ENCODE measurements at regions not wholly inside any gene's neighbourhood (a gene's known extent, or its start where the extent isn't known, plus 50 kb on each side); places are given as distances from the start of the nearest gene placed in this dataset.

- Histone ChIP-seq H3K9ac (ENCODE audit: low read depth, low read length) (no peak overlapping the region), H2AK5ac (ENCODE audit: low read depth, low read length) (no peak overlapping the region), H2BK15ac (ENCODE audit: low read depth, low read length) (no peak overlapping the region), H3K4me1 (ENCODE audit: control insufficient read depth, insufficient read depth, low read length) (no peaks in the 10 kb centered on the region; the same call in 1 of the 2 replicates), H3K56ac (ENCODE audit: extremely low read depth, insufficient read depth, low read length) (no peak overlapping the region), H3K18ac (ENCODE audit: low read depth, low read length) (no peak overlapping the region), H3K9me1 (ENCODE audit: insufficient read depth, low read length) (no peaks in the 10 kb centered on the region), H4K5ac (ENCODE audit: low read depth, low read length) (no peak overlapping the region), H3K14ac (replicated peaks; ENCODE audit: low read depth, low read length) (no peak overlapping the region), H2BK120ac (ENCODE audit: low read depth, low read length) (no peak overlapping the region), H2BK5ac (ENCODE audit: low read depth, low read length, poor library complexity, severe bottlenecking) (no peak overlapping the region), H4K91ac (ENCODE audit: insufficient read depth, low read depth, low read length) (no peak overlapping the region), H2AK9ac (replicated peaks; ENCODE audit: low read depth, low read length, poor library complexity) (no peak overlapping the region), H4K8ac (ENCODE audit: low read depth in 2 of 2, low read length in 2 of 2) (no peak overlapping the region), H3K4ac (ENCODE audit: low read depth, low read length) (no peak overlapping the region), H3K79me1 (ENCODE audit: low read depth in 1 of 2, low read length in 2 of 2) (no peaks in the 10 kb centered on the region), H3K4me2 (ENCODE audit: low read depth, low read length) (no peak overlapping the region), H3K27me3 (ENCODE audit: control insufficient read depth, insufficient read depth, low read length) (peaks cover 5% of the 10 kb centered on the region; the same call in 1 of the 2 replicates), H3K4me3 (ENCODE audit: insufficient read depth, low read depth, low read length) (no peak overlapping the region), H3K23ac (ENCODE audit: low read depth, low read length) (no peak overlapping the region), H3K9me3 (ENCODE audit: control insufficient read depth, insufficient read depth, low read length) (no peaks in the 10 kb centered on the region), H4K20me1 (ENCODE audit: insufficient read depth, low read length) (no peaks in the 10 kb centered on the region), H2AFZ (replicated peaks; ENCODE audit: low read length, poor library complexity) (no peak overlapping the region), H2BK20ac (ENCODE audit: low read depth, low read length) (no peak overlapping the region), H3K36me3 (ENCODE audit: control insufficient read depth, insufficient read depth, low read length) (no peaks in the 10 kb centered on the region), H3K27ac (ENCODE audit: insufficient read depth, low read length) (no peak overlapping the region)
- no CpG with 5 or more reads among the region's 3 CpGs for WGBS, 2 experiments (ENCODE audit: extremely low coverage in 2 of 2, insufficient read length in 1 of 2)
- dilution Hi-C loops (cut with HindIII; ENCODE audit: low sequenced_read_pairs, unreplicated experiment) (no loop called here), intact Hi-C loops (cut with micrococcal nuclease) (no loop called here), in situ Hi-C loops (cut with MboI; ENCODE audit: low sequenced_read_pairs) (no loop called here)
- no peak for TF ChIP-seq NFE2L2 (IDR thresholded peaks at IDR 0.05; ENCODE audit: low read depth, low read length)
- TF ChIP-seq BHLHE40 (IDR thresholded peaks at IDR 0.05; ENCODE audit: low read depth, low read length), result no peak
- TF ChIP-seq MAFK (IDR thresholded peaks at IDR 0.05; ENCODE audit: low read depth, low read length), result no peak
- no peak for TF ChIP-seq CEBPB (IDR thresholded peaks at IDR 0.05; ENCODE audit: low read depth, low read length)
- TF ChIP-seq MAZ (IDR thresholded peaks at IDR 0.05; ENCODE audit: borderline replicate concordance, low read depth, low read length), result no peak
- TF ChIP-seq ELK1 (IDR thresholded peaks at IDR 0.05; ENCODE audit: borderline replicate concordance, low read depth, low read length), result no peak
- no peak for TF ChIP-seq MXI1 (IDR thresholded peaks at IDR 0.05; ENCODE audit: borderline replicate concordance, low read depth, low read length)
- no peak for TF ChIP-seq RFX5 (IDR thresholded peaks at IDR 0.05; ENCODE audit: low read depth, low read length)
- no peak for TF ChIP-seq RAD21 (IDR thresholded peaks at IDR 0.05; ENCODE audit: low read length)
- no peak for TF ChIP-seq POLR2A (IDR thresholded peaks at IDR 0.05; ENCODE audit: low read depth, low read length)
- no peak for TF ChIP-seq RCOR1 (IDR thresholded peaks at IDR 0.05; ENCODE audit: insufficient replicate concordance, low read length)
- TF ChIP-seq CHD1 (IDR thresholded peaks at IDR 0.05; ENCODE audit: low read depth, low read length), result no peak
- no peak for TF ChIP-seq FOS (IDR thresholded peaks at IDR 0.05; ENCODE audit: low read depth, low read length)
- CTCF ChIA-PET, result no interaction called here
- ATAC-seq (ENCODE audit: low read depth) (no peak), DNase-seq (no peak)
- no TSS peak for BruUV-seq (replicated peaks)
- POLR2A ChIA-PET (ENCODE audit: unreplicated experiment), result no interaction called here
Measured at GRCh38 chr9:86859056-86859455, 88.2 kb downstream of the GAS1 start.
